NT2/D1 (cell line): ENCODE measurements at regions not wholly inside any gene's neighbourhood (a gene's known extent, or its start where the extent isn't known, plus 50 kb on each side); places are given as distances from the start of the nearest gene placed in this dataset.

Experiments
- SUZ12 ChIP-seq: IDR thresholded peaks from 2 replicates; pipeline ENCODE4 v1.6.1; 2011; ENCODE audit not compliant: insufficient read length, insufficient read depth; ENCODE audit errors: extremely low read depth
- YY1 ChIP-seq: IDR thresholded peaks from 2 replicates; pipeline ENCODE4 v1.6.1; 2011; ENCODE audit not compliant: insufficient read length, insufficient read depth
- ZNF274 ChIP-seq: IDR thresholded peaks from 2 replicates; pipeline ENCODE4 v1.6.1; 2011; ENCODE audit warnings: mild to moderate bottlenecking, low read depth, low read length

DNA sequence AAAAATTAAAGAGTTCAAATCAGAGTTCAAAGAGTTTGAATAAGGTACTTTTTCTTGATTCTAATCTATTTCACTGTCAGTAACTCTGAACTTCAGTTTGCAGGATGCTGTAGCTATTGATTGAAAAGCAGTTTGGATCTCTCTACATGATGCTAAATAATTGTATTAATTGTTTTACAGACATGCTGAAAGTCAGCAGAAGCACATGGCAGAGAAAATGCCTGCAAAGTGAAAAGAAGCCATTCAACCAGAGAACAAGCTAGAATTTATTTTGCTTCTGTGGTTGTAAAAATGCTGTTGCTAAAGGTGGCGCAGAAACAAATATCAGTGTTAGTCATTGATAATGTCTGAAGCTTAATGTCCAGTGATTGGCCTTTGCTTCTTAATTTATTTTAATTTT is 92.1 kb upstream of the IL12A start:
- TF ChIP-seq ZNF274 (no peak), YY1 (no peak), SUZ12 (no peak)
